AG10803 (cell line): ENCODE measurements at regions not wholly inside any gene's neighbourhood (a gene's known extent, or its start where the extent isn't known, plus 50 kb on each side); places are given as distances from the start of the nearest gene placed in this dataset.

Experiments
- DNase-seq: peaks from one replicate; pipeline ENCODE4 v3.0.0; 2010; ENCODE audit warnings: low read depth
- H3K4me3 ChIP-seq: 2 replicates; pipeline ENCODE4 v1.5.1; 2011; ENCODE audit warnings: mild to moderate bottlenecking, low read length, control low read depth
- TF ChIP-seq, protein P1 (sequence below): conservative IDR thresholded peaks from 2 replicates; pipeline ENCODE4 v1.5.1; 2011; ENCODE audit warnings: mild to moderate bottlenecking, low read length, control low read depth, inconsistent platforms

DNA sequence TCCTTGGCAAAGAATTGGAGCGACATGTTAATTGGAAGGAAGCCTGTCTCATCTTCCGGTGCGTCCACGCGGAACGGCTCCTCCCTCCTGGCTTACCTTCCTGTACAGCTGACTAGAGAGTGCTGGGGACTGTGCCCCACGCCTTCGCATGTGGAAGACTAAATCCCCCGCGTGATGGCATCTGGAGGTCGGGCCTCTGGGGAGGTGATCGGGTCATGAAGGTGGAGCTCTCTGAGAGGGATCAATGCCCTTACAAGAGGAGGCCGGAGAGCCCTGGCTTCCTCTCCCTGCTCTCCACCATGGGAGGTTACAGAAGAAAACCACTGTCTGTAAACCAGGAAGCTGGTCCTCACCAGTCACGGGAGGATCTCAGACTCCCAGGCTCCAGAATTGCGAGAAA is 104.1 kb upstream of the OTOS start:
- DNase-seq, result no peak
- TF ChIP-seq, protein P1, sequence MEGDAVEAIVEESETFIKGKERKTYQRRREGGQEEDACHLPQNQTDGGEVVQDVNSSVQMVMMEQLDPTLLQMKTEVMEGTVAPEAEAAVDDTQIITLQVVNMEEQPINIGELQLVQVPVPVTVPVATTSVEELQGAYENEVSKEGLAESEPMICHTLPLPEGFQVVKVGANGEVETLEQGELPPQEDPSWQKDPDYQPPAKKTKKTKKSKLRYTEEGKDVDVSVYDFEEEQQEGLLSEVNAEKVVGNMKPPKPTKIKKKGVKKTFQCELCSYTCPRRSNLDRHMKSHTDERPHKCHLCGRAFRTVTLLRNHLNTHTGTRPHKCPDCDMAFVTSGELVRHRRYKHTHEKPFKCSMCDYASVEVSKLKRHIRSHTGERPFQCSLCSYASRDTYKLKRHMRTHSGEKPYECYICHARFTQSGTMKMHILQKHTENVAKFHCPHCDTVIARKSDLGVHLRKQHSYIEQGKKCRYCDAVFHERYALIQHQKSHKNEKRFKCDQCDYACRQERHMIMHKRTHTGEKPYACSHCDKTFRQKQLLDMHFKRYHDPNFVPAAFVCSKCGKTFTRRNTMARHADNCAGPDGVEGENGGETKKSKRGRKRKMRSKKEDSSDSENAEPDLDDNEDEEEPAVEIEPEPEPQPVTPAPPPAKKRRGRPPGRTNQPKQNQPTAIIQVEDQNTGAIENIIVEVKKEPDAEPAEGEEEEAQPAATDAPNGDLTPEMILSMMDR, result no peak
- no peak overlapping the region for H3K4me3 ChIP-seq

DNA sequence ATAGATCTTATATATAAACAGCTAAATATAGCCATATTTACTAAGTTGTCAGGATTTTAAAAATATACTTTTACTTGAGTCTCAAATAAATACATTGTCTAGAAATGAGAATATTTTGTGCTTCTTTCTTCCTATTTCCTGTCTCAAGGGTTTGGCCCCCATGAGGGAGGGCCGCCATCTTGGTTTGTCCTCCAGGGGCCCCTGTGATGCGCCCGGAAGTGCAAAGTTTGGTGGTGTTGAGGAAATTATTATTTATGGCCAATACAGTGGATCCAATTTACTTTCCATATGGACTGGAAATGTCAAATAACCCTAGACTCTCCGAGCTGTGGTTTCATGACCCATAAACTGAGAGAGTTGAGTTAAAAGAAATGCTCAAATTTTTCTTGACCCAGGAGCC is 104.7 kb upstream of the OTOS start:
- no peak for DNase-seq
- no peak overlapping the region for H3K4me3 ChIP-seq
- TF ChIP-seq, protein P1, result no peak

DNA sequence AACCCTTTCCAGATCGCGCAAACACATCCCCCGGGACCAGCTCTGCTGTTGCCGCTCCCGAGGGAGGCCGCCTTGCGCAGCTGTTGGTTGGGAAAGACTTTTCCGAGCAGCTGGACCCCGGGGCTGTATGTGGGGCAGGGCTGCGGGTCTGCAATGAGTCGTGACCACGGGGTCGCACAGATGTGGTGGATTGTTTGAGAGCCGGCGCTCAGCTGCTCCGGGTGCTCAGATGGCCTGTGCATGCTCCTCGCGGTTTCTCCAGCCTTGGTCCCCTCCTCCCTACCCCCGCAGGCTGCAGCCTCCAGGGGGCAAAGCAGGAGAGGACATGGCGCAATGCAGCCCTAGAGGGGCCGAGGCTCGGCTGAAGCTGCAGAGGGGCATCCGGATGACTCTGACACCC is 105.2 kb upstream of the OTOS start:
- no peak overlapping the region for H3K4me3 ChIP-seq
- DNase-seq, result no peak
- TF ChIP-seq, protein P1, result no peak

DNA sequence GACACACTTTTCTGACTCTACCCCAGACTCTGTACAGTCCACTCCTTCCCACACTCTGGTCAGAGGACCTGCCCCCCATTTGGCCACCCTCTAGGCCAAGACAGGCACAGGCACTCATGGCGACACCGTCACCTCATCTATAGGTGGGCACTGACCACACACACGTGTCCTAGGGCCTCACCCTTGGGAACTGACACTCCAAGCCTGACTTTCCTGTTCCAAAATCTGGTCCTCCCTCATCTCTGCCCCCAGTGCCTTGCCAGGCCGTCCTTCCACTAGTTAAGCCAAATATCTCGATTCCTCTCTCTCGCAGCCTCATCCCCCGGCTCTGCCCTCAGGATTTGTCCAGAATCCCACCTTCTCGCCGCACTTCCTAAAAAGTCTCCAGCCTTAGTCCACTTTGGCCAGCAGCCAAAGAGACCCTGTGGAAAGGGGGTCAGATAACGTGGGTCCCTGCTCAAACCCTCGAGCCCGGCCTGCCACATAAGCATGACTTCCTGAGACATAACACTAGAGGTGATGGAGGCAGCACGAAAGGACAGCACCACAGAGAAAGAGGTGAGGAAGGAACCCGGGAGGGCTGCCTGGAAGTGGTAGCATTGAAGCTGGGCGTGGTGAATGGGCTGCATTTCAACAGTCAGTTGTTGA is 105.8 kb upstream of the OTOS start:
- DNase-seq, result no peak
- TF ChIP-seq, protein P1, result no peak
- no peak overlapping the region for H3K4me3 ChIP-seq

DNA sequence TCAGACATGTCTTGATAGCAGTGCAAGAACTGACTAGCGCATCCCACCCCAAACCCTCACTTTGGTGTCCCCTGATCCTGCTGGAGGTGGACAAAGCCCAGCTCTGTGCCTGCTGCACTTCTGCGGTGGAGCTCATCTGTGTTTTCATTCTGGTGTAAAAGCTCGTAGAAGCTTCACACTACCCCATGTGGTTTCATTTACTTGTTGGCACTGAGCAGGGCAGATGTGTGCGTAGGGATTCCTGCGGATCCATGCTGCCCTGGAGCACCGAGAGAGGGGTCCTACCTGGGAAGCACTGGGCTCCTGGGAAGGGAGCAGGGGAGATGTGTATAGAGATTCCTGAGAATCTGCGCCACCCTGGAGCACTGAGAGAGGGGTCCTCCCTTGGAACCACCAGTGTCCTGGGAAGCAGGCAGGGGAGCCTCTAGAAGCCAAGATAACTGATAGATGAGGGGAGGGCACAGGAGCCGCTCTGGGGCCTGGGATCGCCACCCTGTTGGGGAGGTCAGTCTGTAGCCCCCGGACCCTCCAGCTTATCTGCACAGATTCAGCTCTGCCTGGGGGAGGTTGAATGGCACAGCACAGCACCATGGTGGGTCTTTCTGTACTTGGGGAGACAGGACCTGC is 106.9 kb upstream of the OTOS start:
- no peak overlapping the region for H3K4me3 ChIP-seq
- DNase-seq, result peak; percentile 65
- TF ChIP-seq, protein P1, result no peak

DNA sequence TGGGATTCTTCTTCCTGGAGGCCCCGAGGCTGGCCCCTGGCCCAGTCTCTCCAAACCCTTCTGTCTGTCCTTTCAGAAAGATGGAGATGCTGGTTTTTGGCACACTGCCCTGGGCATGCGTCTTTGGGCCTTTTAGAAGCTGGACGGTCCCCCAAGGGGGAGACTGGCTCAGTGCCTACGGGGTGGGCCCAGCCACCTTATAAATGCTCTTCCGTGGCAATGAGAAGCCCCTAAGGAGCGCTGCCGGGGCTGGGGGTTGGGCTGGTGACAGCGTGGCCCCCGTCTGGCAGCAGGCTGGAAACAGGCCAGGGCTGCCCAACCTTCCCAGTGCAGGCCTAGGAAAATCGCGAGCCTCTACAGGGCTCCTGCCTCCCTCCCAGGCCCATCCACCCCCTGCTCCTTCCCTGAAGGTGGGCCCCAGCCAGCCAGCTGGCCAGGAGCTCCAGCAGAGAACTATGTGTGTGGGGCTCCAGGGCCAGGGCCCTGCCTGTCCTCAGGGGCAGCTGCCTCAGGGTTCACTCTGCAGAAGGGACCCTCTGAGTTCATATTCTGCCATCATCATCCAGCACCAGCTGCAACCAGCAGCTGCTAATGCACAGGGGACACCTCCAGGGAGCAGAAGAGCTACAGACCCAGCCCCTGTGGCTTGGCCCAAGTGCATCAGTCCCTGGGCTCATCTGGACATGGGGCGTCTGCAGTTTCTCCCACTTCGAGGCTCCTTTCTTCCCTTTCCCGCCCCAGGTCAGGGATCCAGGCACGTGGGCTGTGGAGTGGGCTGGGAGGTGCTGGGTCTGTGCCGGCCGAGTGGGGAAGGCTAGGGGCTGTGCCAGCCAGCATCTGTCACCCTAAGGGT is 107.6 kb upstream of the OTOS start:
- H3K4me3 ChIP-seq, result no peak overlapping the region
- TF ChIP-seq, protein P1, result no peak
- DNase-seq, result no peak
